Peyer's patch (tissue), 4 donors: ENCODE measurements at regions not wholly inside any gene's neighbourhood (a gene's known extent, or its start where the extent isn't known, plus 50 kb on each side); places are given as distances from the start of the nearest gene placed in this dataset.

Source experiments
- CTCF ChIP-seq, 6 experiments: fragments of 450-650 bp in 4 of 6; fragments of 200-600 bp in 2 of 6; sonication (generic) in 1 of 6; IDR thresholded peaks; one replicate each; pipeline ENCODE4 v1.5.1; 2017 to 2019; ENCODE audit warnings: antibody characterized with exemption in 6 of 6, mild to moderate bottlenecking in 3 of 6, moderate library complexity in 1 of 6
- POLR2A ChIP-seq, 2 donors: fragments of 450-650 bp; IDR thresholded peaks; one replicate each; pipeline ENCODE4 v1.5.1; 2017; ENCODE audit warnings: antibody characterized with exemption in 2 of 2, mild to moderate bottlenecking in 2 of 2, moderate library complexity in 2 of 2

GRCh38 chr21:31418377-31419001 lies 74.4 kb upstream of the TIAM1 start:
- no peak for TF ChIP-seq CTCF (IDR thresholded peaks at IDR 0.05)
- no peak for TF ChIP-seq POLR2A (IDR thresholded peaks at IDR 0.05)
